ENCODE measurements at regions not wholly inside any gene's neighbourhood (a gene's known extent, or its start where the extent isn't known, plus 50 kb on each side); places are given as distances from the start of the nearest gene placed in this dataset.

DNA sequence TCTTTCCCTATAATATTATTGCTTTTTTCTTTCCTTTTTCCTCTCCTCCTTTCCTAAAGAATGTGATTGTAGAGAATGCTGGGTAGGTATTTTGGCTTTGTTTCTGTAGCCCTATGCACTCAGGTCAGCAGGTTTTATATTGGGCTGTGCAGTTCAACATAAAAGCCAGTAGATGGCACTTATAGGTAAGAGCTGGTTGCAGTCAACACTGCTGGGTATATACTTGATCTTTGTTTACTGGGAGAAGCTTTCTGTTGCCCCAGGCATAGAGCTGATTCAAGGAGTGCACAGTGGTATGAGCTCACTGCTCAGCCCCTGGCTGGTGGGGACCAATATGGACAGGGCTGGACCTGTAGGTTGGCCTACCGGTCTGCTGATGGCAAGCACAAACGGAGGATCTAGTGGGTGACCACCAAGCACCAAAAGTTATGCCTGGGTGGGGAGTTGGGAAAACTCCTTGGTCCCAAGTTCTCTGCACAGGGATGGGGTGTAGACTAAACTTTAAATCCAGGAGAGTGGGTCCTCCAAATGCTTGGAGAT is 378.9 kb downstream of the PMP22 start:
- no peak for DNase-seq

GRCh38 chr17:14882131-14882530 is 383.0 kb downstream of the PMP22 start:
- DNase-seq: no peak

- no peak for DNase-seq
Observed at GRCh38 chr17:14875557-14876412, 389.3 kb downstream of the PMP22 start.

GRCh38 chr17:14873996-14874395 is 391.1 kb downstream of the PMP22 start:
- no peak for DNase-seq

DNA sequence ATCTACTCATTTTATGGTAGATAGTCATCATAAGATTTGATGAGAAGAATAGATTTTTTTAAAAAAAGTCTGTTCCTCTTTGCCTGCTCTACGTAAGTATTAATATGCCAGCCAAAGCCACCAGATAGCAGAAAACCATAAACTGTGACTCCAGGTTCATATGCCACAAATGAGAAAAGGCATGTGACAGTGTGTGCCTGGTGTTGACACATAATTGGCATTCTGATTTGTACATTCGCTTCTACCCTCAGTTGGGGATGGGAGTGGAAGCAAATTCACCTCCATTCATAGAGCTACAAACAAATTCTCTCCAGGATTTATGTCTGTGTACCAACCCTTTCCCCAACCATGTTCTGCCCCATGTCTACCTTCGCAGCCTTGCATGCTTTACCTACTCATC is 391.6 kb downstream of the PMP22 start:
- no peak for DNase-seq

DNA sequence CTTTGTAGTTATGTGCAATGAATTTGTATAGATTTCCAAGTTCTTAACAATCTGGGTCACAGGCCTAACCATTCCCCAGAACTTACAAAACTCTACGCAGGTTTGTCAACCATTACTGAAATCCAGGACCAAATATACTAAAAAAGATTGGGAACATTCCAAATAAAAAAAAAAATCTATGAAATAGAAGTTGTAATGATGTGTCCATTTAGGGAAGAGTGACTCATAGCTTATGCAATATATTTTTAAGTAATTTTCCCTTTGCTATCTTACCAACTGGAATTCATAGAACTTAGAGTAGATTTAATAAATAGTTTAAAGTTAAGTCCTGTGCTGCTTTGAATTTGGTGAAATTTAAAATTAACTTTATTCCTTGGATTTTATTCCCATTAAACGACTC is 393.2 kb downstream of the PMP22 start:
- DNase-seq: no peak

- no peak for DNase-seq
Observed at GRCh38 chr17:14866266-14866665, 398.9 kb downstream of the PMP22 start.

DNA sequence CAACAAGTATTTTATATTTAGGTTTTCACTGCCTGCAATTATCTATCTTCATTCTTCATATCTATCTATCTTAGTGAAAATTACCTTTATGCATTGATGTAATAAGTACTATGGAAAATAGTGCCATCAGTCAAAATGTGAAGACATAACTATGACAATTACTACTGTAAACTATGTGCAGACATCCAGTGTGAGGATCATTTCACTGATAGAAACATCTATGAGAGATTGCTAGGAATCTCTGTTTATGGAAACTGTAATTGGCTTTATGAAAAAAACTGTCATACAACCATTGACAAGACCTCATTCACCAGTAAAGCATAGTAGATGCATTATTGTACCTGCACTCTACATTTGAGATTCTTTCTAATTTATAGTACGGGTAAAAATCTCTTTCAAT is 401.0 kb downstream of the PMP22 start:
- no peak for DNase-seq

GRCh38 chr17:14859542-14859941 is 405.6 kb downstream of the PMP22 start:
- DNase-seq: no peak

GRCh38 chr17:14856176-14856575 is 408.9 kb downstream of the PMP22 start:
- no peak for DNase-seq

DNA sequence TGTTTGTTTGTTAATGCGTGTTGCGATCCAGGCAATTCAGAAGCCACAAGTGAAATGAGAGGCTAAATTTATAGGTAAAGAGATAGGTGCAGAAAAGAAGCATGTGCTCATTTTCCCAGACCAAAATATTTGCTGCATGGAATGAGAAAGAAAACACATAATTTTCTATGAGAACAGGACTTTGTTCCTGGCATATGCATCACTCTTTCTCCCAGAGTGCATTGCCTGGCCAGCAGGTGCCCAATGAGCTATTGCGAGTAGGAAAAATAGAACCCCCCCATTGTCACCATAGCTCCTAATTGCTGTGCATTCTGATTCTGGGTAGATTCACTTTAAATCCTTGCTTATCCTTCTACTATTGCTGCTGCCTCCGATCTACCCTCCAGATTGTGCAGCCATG is 410.4 kb downstream of the PMP22 start:
- DNase-seq: no peak

GRCh38 chr17:14845591-14846281 is 419.4 kb downstream of the PMP22 start:
- no peak for DNase-seq

GRCh38 chr17:14843086-14843795 is 421.9 kb downstream of the PMP22 start:
- DNase-seq: no peak

GRCh38 chr17:14840616-14841231 is 424.4 kb downstream of the PMP22 start:
- no peak for DNase-seq

- DNase-seq: no peak
Observed at GRCh38 chr17:14838567-14838966, 426.6 kb downstream of the PMP22 start.

DNA sequence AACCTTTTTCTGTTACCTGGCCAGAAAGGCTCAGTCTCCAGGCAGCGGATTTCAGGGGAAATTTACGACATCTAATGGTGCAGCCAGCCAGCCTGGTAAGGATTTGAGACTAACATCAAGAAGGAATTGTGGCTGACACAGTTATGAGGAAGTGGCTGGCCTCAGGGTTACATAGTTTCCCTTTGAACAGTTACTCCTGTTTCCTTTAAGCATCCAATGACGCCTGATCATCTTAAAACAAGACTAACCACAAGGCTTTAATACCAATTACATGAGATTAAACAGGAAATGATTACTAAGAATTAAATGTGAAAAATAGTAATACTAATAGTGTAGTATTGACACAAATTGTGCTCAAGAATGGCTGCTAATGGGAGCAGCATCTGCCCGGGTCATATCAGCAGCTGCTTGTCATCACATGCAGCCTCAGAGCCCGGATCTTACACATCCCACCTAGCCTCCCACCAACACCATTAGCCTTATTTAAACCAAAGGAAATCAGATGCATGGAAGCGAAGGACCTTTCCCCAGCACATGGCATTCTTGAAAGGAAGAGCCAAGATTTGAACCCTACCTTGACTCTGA is 431.8 kb downstream of the PMP22 start:
- no peak for DNase-seq

DNA sequence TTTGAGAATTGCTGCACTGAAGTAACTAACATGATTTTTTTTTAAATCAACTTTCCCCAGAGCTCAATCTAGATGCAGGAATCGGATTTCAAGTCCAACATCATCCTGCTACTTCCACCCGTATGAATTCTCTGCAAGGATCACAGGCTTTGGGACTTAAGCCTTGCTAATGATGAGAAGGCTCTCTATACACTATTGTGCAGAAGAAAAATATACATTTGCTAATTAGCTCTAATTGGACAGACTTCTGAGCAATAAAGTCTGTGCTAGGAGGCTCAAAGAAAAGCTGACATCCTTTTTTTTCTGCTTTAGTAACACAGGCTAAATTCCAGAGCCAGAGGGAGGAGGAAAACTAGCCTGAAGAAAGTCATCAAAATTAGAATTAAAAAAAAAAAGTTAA is 433.6 kb downstream of the PMP22 start:
- DNase-seq: no peak

DNA sequence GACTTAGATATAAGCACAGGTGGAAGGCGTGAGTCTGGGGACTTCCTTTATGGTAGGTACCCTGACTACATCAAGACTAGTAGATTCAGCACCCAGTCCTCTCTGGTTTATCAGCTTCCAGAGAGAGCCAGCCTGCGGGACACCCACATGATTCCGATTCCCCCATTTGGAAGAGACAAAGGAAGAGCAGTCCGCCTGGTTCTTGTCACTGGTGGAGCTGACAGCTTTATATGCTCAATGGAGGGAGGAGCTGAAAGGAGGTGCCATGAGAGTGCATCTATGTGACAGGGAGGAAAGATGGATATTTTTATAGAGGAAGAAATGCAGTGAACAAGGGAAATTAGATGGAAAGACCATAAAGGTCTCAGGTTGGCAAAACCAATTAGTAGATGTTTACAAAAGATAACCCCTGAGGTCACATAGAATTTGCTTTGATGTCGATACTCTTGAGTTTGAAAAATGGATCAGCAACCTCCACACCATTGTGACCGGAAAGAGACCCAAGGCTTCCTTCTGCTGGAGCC is 437.7 kb downstream of the PMP22 start:
- no peak for DNase-seq

- DNase-seq: no peak
Observed at GRCh38 chr17:14826358-14826757, 438.8 kb downstream of the PMP22 start.

GRCh38 chr17:14818469-14818868 is 446.7 kb downstream of the PMP22 start:
- no peak for DNase-seq

- no peak for DNase-seq
Observed at GRCh38 chr17:14815079-14815478, 450.0 kb downstream of the PMP22 start.

All from C1 segment of cervical spinal cord (tissue), 14 donors.